ENCODE measurements at regions not wholly inside any gene's neighbourhood (a gene's known extent, or its start where the extent isn't known, plus 50 kb on each side); places are given as distances from the start of the nearest gene placed in this dataset.

DNA sequence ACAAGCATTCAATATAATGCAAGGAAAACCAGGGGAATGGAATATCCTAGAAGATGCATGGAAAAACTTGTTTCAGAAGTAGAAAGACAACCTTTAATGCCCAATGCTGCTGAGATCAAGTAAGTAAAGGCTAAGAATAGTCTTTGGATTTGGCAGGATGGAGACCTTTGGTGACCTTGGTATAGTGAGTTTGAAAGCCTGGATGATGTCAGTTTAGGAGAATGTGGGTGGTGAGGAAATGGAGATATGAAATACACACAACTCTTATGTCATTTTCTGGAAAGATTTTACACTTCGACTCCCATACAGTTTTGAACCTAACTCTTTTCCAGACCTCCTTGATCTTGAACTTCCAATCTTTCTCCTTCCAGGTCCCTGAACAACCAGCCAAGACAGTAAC is 185.7 kb downstream of the TFEC start:
- WGBS, 3 donors: 77 to 83% (median 77%) methylated on average over 1 of the region's 1 CpG
- DNase-seq: no peak
- no peak for FAIRE-seq

DNA sequence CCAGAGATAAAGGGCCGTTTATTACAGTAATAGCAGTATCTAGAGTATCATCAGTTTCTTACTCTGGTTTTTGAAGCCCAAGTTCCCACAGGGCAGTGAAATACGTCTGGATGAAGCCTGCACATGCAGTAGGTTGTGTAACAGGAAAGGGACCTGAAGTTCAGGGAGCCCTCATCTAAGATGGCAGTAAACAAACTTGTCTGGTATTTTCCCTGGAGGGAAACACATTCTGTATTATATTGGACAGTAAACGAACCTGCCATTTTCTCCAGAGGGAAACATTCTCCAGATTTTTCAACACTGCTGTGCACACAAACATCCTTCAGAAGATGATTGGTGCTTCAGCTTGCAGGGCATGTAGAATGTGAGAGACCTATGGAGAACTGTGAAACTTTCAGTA is 189.9 kb downstream of the TFEC start:
- 12 to 31% (median 16%) methylated on average over 3 of the region's 3 CpGs for WGBS, 3 donors
- Histone ChIP-seq H3K4me3 (ENCODE audit: low read depth in 1 of 3, low read length in 3 of 3) (no peak overlapping the region), H3K27me3 (ENCODE audit: control insufficient read depth in 3 of 3, insufficient read depth in 3 of 3, low read length in 3 of 3) (no peaks in the 10 kb centered on the region), H3K27ac (ENCODE audit: low read depth in 1 of 3, low read length in 2 of 3) (no peak overlapping the region), H3K9me3 (ENCODE audit: control insufficient read depth in 2 of 2, insufficient read depth in 1 of 2, low read depth in 1 of 2, low read length in 1 of 2) (no peaks in the 10 kb centered on the region), H3K4me1 (ENCODE audit: control insufficient read depth in 3 of 3, insufficient read depth in 2 of 3, low read depth in 1 of 3, low read length in 2 of 3) (no peaks in the 10 kb centered on the region), H3K36me3 (ENCODE audit: control insufficient read depth in 3 of 3, insufficient read depth in 2 of 3, low read depth in 1 of 3, low read length in 3 of 3) (no peaks in the 10 kb centered on the region)
- FAIRE-seq (no peak), DNase-seq (no peak)

More for the DNA sequence above, 185.7 kb downstream of the TFEC start:
- Histone ChIP-seq H3K27me3 (ENCODE audit: control insufficient read depth in 3 of 3, insufficient read depth in 3 of 3, low read length in 3 of 3) (no peaks in the 10 kb centered on the region), H3K36me3 (ENCODE audit: control insufficient read depth in 3 of 3, insufficient read depth in 2 of 3, low read depth in 1 of 3, low read length in 3 of 3) (no peaks in the 10 kb centered on the region), H3K4me3 (ENCODE audit: low read depth in 1 of 3, low read length in 3 of 3) (no peak overlapping the region), H3K9me3 (ENCODE audit: control insufficient read depth in 2 of 2, insufficient read depth in 1 of 2, low read depth in 1 of 2, low read length in 1 of 2) (no peaks in the 10 kb centered on the region), H3K27ac (ENCODE audit: low read depth in 1 of 3, low read length in 2 of 3) (no peak overlapping the region), H3K4me1 (ENCODE audit: control insufficient read depth in 3 of 3, insufficient read depth in 2 of 3, low read depth in 1 of 3, low read length in 2 of 3) (no peaks in the 10 kb centered on the region)

DNA sequence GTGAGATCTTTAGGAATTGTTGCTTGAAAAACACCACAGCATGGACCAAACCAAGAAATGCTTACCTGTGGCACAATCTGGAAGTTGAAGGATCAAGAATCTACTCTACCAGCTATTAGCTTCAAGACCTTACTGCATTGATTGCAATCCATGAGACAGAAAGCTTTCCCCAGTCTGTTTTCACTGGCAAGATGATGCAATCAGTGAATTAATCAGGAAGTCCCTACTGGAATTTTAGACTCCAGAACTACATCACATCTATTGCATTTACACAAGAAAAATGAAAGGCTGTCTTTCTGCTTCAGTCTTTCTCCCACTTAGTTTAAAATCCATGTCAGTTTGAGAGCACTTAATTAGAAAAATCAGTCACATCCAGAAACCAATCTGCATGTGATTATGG is 191.7 kb downstream of the TFEC start:
- Histone ChIP-seq H3K4me3 (ENCODE audit: low read depth in 1 of 3, low read length in 3 of 3) (no peak overlapping the region), H3K36me3 (ENCODE audit: control insufficient read depth in 3 of 3, insufficient read depth in 2 of 3, low read depth in 1 of 3, low read length in 3 of 3) (no peaks in the 10 kb centered on the region), H3K9me3 (ENCODE audit: control insufficient read depth in 2 of 2, insufficient read depth in 1 of 2, low read depth in 1 of 2, low read length in 1 of 2) (no peaks in the 10 kb centered on the region), H3K27me3 (ENCODE audit: control insufficient read depth in 3 of 3, insufficient read depth in 3 of 3, low read length in 3 of 3) (no peaks in the 10 kb centered on the region), H3K4me1 (ENCODE audit: control insufficient read depth in 3 of 3, insufficient read depth in 2 of 3, low read depth in 1 of 3, low read length in 2 of 3) (no peaks in the 10 kb centered on the region), H3K27ac (ENCODE audit: low read depth in 1 of 3, low read length in 2 of 3) (no peak overlapping the region)
- FAIRE-seq (no peak), DNase-seq (no peak)

DNA sequence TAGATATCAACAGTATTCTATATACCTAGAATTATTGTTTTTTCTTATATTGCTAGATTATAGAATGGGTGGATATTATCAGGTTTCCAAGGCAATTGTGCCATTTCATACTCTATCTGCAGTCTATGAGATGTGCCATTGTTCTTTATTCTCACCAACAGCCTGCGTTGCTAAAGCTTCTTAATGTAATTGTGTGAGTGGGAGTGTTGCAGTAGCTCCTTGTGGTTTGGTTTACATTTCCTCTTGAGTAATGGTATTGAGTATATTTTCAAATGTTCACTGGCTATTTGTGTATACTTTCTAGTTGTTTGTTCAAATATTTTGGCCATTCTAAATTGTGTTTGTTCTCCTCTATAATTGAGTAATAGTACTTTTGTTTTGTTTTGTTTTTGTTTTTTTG is 199.2 kb downstream of the TFEC start:
- no peaks in the 10 kb centered on the region for H3K4me1 ChIP-seq (ENCODE audit: control insufficient read depth in 3 of 3, insufficient read depth in 2 of 3, low read depth in 1 of 3, low read length in 2 of 3)
- DNase-seq: no peak
- H3K27ac ChIP-seq (ENCODE audit: low read depth in 1 of 3, low read length in 2 of 3): no peak overlapping the region
- no peaks in the 10 kb centered on the region for H3K27me3 ChIP-seq (ENCODE audit: control insufficient read depth in 3 of 3, insufficient read depth in 3 of 3, low read length in 3 of 3)
- no peak for FAIRE-seq
- H3K9me3 ChIP-seq (ENCODE audit: control insufficient read depth in 2 of 2, insufficient read depth in 1 of 2, low read depth in 1 of 2, low read length in 1 of 2): no peaks in the 10 kb centered on the region
- WGBS, 3 donors: 50 to 73% (median 64%) methylated on average over 1 of the region's 1 CpG
- no peaks in the 10 kb centered on the region for H3K36me3 ChIP-seq (ENCODE audit: control insufficient read depth in 3 of 3, insufficient read depth in 2 of 3, low read depth in 1 of 3, low read length in 3 of 3)
- no peak overlapping the region for H3K4me3 ChIP-seq (ENCODE audit: low read depth in 1 of 3, low read length in 3 of 3)

DNA sequence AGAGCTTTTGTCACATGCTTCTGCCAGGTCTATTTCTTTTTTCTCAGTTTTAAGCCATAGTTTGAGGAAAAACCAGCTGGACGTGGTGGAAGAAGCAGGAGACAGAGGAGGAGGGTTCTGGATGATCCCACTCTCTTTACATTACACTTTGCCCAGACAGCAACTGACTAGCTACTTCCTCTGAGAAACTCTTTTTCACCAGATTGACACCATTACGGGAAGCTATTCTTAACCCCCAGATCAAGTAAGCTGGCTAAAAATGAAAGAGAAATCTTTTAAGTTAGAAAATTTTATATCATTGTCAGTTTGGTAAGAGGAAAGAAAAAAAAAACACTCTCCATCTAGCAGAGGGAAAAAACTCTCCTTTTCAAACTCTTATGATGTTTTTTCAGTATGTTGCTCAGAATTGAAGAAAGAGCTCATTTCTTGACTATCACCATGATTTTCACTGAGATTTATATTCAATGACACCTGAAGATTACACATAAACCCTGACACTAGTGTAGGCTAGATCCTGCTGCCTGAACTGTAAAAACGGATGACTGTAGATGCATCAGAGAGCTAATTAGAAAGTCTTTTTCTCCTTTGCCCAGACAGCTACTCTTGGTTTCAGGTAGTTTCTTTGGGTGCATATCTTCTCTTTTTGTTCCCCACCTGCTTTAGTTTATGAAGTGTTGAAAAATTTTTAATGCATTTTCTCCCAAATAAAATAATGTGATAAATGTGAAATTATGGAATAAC is 203.1 kb downstream of the TFEC start:
- no peaks in the 10 kb centered on the region for H3K36me3 ChIP-seq (ENCODE audit: control insufficient read depth in 3 of 3, insufficient read depth in 2 of 3, low read depth in 1 of 3, low read length in 3 of 3)
- peaks cover 0 to 2% (median 0%) of the 10 kb centered on the region in 3 donors for H3K4me1 ChIP-seq (ENCODE audit: control insufficient read depth in 3 of 3, insufficient read depth in 2 of 3, low read depth in 1 of 3, low read length in 2 of 3)
- 57 to 69% (median 61%) methylated on average over 3 of the region's 3 CpGs for WGBS, 3 donors
- DNase-seq (no peak), FAIRE-seq (no peak)
- peaks cover 0 to 2% of the 10 kb centered on the region in 2 donors for H3K9me3 ChIP-seq (ENCODE audit: control insufficient read depth in 2 of 2, insufficient read depth in 1 of 2, low read depth in 1 of 2, low read length in 1 of 2)
- no peaks in the 10 kb centered on the region for H3K27me3 ChIP-seq (ENCODE audit: control insufficient read depth in 3 of 3, insufficient read depth in 3 of 3, low read length in 3 of 3)
- no peak overlapping the region for H3K4me3 ChIP-seq (ENCODE audit: low read depth in 1 of 3, low read length in 3 of 3)
- no peak overlapping the region for H3K27ac ChIP-seq (ENCODE audit: low read depth in 1 of 3, low read length in 2 of 3)

DNA sequence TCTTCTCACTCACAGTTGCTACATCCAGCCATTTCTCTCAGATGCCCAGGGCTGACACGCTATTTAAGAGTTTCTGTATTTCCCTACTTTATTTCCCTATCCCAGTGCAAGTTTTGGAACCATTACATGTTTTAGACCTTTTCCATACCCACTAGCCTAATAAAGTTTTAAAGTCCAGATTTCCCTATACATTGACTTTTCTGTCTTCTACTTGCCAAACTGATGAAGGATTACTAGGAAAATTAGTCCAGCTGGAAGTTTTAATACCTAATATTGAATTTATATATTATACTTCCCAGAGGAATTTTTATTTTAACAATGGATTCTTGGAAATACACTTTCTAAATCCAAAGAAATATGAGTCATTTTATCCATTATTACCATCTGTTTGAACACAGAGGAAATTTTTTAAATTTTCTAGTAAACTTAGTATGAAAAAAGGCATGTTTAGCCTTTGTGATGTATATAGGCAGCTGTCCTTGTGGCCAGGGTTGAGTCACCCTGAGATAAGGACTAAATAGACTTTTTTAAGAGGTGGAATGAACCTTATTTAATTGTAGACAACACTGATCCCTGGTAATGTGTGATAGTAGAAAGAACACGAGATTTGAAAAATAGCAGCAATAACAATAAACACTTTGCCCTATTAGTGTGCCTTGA is 205.0 kb downstream of the TFEC start:
- DNase-seq (peak in 1 of 2 donors; percentile 18), FAIRE-seq (no peak)
- peaks cover 0 to 7% of the 10 kb centered on the region in 2 donors for H3K9me3 ChIP-seq (ENCODE audit: control insufficient read depth in 2 of 2, insufficient read depth in 1 of 2, low read depth in 1 of 2, low read length in 1 of 2)
- H3K4me1 ChIP-seq (ENCODE audit: control insufficient read depth in 3 of 3, insufficient read depth in 2 of 3, low read depth in 1 of 3, low read length in 2 of 3): peaks cover 0 to 2% (median 0%) of the 10 kb centered on the region in 3 donors
- no peaks in the 10 kb centered on the region for H3K27me3 ChIP-seq (ENCODE audit: control insufficient read depth in 3 of 3, insufficient read depth in 3 of 3, low read length in 3 of 3)
- no peak overlapping the region for H3K27ac ChIP-seq (ENCODE audit: low read depth in 1 of 3, low read length in 2 of 3)
- 54 to 75% (median 66%) methylated on average over 2 of the region's 2 CpGs for WGBS, 3 donors
- H3K4me3 ChIP-seq (ENCODE audit: low read depth in 1 of 3, low read length in 3 of 3): no peak overlapping the region
- H3K36me3 ChIP-seq (ENCODE audit: control insufficient read depth in 3 of 3, insufficient read depth in 2 of 3, low read depth in 1 of 3, low read length in 3 of 3): no peaks in the 10 kb centered on the region

DNA sequence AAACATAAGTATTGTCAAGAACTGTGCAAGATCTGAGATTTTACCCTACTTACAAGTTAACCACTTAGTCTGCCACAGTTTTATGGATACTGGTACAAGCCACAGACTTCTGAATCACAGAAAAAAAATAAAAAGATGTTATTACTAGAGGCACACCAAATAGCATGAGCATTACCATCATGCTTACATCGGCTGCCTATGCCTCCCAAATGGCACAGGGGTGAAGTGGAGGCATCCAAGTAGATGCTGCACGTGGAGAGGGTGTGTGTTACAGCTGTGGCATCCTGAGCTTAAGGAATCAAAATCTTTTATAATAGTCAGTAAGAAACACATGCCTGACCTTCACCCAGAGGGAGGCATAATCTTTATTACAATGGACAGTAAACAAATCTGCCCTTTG is 207.8 kb downstream of the TFEC start:
- WGBS, 3 donors: 37 to 63% (median 60%) methylated on average over 2 of the region's 2 CpGs
- peak; percentile 1 to 50 for DNase-seq
- Histone ChIP-seq H3K9me3 (ENCODE audit: control insufficient read depth in 2 of 2, insufficient read depth in 1 of 2, low read depth in 1 of 2, low read length in 1 of 2) (peaks cover 0 to 7% of the 10 kb centered on the region in 2 donors), H3K4me1 (ENCODE audit: control insufficient read depth in 3 of 3, insufficient read depth in 2 of 3, low read depth in 1 of 3, low read length in 2 of 3) (peaks cover 0 to 2% (median 0%) of the 10 kb centered on the region in 3 donors), H3K27ac (ENCODE audit: low read depth in 1 of 3, low read length in 2 of 3) (no peak overlapping the region), H3K27me3 (ENCODE audit: control insufficient read depth in 3 of 3, insufficient read depth in 3 of 3, low read length in 3 of 3) (no peaks in the 10 kb centered on the region), H3K4me3 (ENCODE audit: low read depth in 1 of 3, low read length in 3 of 3) (no peak overlapping the region), H3K36me3 (ENCODE audit: control insufficient read depth in 3 of 3, insufficient read depth in 2 of 3, low read depth in 1 of 3, low read length in 3 of 3) (no peaks in the 10 kb centered on the region)
- FAIRE-seq: no peak

DNA sequence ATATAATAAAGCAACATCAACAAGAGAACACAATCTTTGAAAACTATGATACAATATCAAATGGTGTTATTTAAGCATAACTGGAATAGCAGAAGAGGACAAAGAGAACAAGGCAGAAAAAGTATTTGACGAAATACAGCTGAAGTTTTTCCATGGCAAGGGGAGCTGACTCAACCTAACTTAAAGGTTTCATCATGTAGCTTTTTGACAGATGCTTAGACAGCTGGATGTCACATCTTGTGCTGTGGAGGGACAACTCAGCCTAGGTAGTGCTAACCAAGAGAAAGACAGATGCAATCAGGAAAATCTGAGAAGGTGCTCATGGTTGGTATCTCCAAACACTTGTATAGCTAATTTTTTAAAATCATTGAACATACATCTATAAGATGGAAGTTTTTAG is 208.2 kb downstream of the TFEC start:
- Histone ChIP-seq H3K4me3 (ENCODE audit: low read depth in 1 of 3, low read length in 3 of 3) (no peak overlapping the region), H3K36me3 (ENCODE audit: control insufficient read depth in 3 of 3, insufficient read depth in 2 of 3, low read depth in 1 of 3, low read length in 3 of 3) (no peaks in the 10 kb centered on the region), H3K27me3 (ENCODE audit: control insufficient read depth in 3 of 3, insufficient read depth in 3 of 3, low read length in 3 of 3) (no peaks in the 10 kb centered on the region), H3K4me1 (ENCODE audit: control insufficient read depth in 3 of 3, insufficient read depth in 2 of 3, low read depth in 1 of 3, low read length in 2 of 3) (peaks cover 0 to 2% (median 0%) of the 10 kb centered on the region in 3 donors), H3K9me3 (ENCODE audit: control insufficient read depth in 2 of 2, insufficient read depth in 1 of 2, low read depth in 1 of 2, low read length in 1 of 2) (peaks cover 0 to 7% of the 10 kb centered on the region in 2 donors), H3K27ac (ENCODE audit: low read depth in 1 of 3, low read length in 2 of 3) (no peak overlapping the region)
- DNase-seq (no peak), FAIRE-seq (no peak)
- WGBS, 3 donors: 24 to 81% (median 35%) methylated on average over 1 of the region's 1 CpG
